H9 (cell line): ENCODE measurements at regions not wholly inside any gene's neighbourhood (a gene's known extent, or its start where the extent isn't known, plus 50 kb on each side); places are given as distances from the start of the nearest gene placed in this dataset.

Experiments
- DNase-seq: peaks from one replicate; pipeline ENCODE4 v3.0.0-alpha.2; 2017
- H2AFZ ChIP-seq: one replicate; pipeline ENCODE4 v1.6.1; 2013; ENCODE audit warnings: mild to moderate bottlenecking, low read length, control low read depth, moderate library complexity
- H2AK5ac ChIP-seq: 2 replicates; pipeline ENCODE4 v1.6.1; 2013; ENCODE audit warnings: low read length, control low read depth, mixed read lengths; ENCODE audit not compliant: insufficient read length
- H2BK120ac ChIP-seq: one replicate; pipeline ENCODE4 v1.6.1; 2013; ENCODE audit warnings: low read depth, mild to moderate bottlenecking, low read length, control low read depth, inconsistent platforms; ENCODE audit not compliant: poor library complexity, severe bottlenecking
- H2BK12ac ChIP-seq: 2 replicates; pipeline ENCODE4 v1.6.1; 2013; ENCODE audit warnings: low read length, control low read depth, mixed read lengths, low read depth; ENCODE audit not compliant: insufficient read length
- H2BK15ac ChIP-seq: 2 replicates; pipeline ENCODE4 v1.6.1; 2013; ENCODE audit warnings: low read depth, low read length, control low read depth
- H2BK20ac ChIP-seq: one replicate; pipeline ENCODE4 v1.6.1; 2013; ENCODE audit warnings: low read depth, mild to moderate bottlenecking, low read length, control low read depth, inconsistent platforms; ENCODE audit not compliant: poor library complexity, severe bottlenecking
- H2BK5ac ChIP-seq: 2 replicates; pipeline ENCODE4 v1.6.1; 2013; ENCODE audit warnings: low read length, control low read depth, mixed read lengths; ENCODE audit not compliant: insufficient read length
- H3K14ac ChIP-seq: 2 replicates; pipeline ENCODE4 v1.6.1; 2013; ENCODE audit warnings: low read length, control low read depth; ENCODE audit not compliant: insufficient read depth
- H3K18ac ChIP-seq: 2 replicates; pipeline ENCODE4 v1.6.1; 2013; ENCODE audit warnings: low read depth, mild to moderate bottlenecking, mixed read lengths, low read length, control low read depth; ENCODE audit not compliant: insufficient read length
- H3K23ac ChIP-seq: 2 replicates; pipeline ENCODE4 v1.6.1; 2013; ENCODE audit warnings: low read length, control low read depth, mixed read lengths, low read depth; ENCODE audit not compliant: insufficient read length
- H3K23me2 ChIP-seq: 2 replicates; pipeline ENCODE4 v1.6.1; 2013; ENCODE audit warnings: low read depth, mild to moderate bottlenecking, mixed read lengths, low read length, control low read depth; ENCODE audit not compliant: insufficient read length, poor library complexity, severe bottlenecking
- H3K27ac ChIP-seq: 2 replicates; pipeline ENCODE4 v1.5.1; 2013; ENCODE audit warnings: low read length, control low read depth, mixed read lengths, low read depth; ENCODE audit not compliant: insufficient read length
- H3K27me3 ChIP-seq: 2 replicates; pipeline ENCODE4 v1.6.1; 2013; ENCODE audit warnings: low read length, control low read depth, inconsistent platforms; ENCODE audit not compliant: insufficient read depth
- H3K4ac ChIP-seq: 2 replicates; pipeline ENCODE4 v1.6.1; 2013; ENCODE audit warnings: low read depth, mild to moderate bottlenecking, control low read depth, inconsistent platforms, low read length, moderate library complexity
- H3K4me1 ChIP-seq: 2 replicates; pipeline ENCODE4 v1.6.1; 2013; ENCODE audit warnings: low read length, control low read depth, inconsistent platforms; ENCODE audit not compliant: insufficient read depth
- H3K4me2 ChIP-seq: 2 replicates; pipeline ENCODE4 v1.6.1; 2013; ENCODE audit warnings: low read length, control low read depth, mixed read lengths; ENCODE audit not compliant: insufficient read length, insufficient read depth
- H3K56ac ChIP-seq: 2 replicates; pipeline ENCODE4 v1.6.1; 2013; ENCODE audit warnings: low read depth, mild to moderate bottlenecking, mixed read lengths, low read length, control low read depth; ENCODE audit not compliant: insufficient read length
- H3K79me1 ChIP-seq: 2 replicates; pipeline ENCODE4 v1.6.1; 2013; ENCODE audit warnings: low read depth, mild to moderate bottlenecking, moderate library complexity, low read length, control low read depth, inconsistent platforms; ENCODE audit not compliant: insufficient read depth, poor library complexity, severe bottlenecking
- H3K79me2 ChIP-seq: 2 replicates; pipeline ENCODE4 v1.6.1; 2013; ENCODE audit warnings: low read length, control low read depth, inconsistent platforms; ENCODE audit not compliant: insufficient read depth
- H3K9ac ChIP-seq: 2 replicates; pipeline ENCODE4 v1.6.1; 2013; ENCODE audit warnings: low read length, control low read depth, mixed read lengths; ENCODE audit not compliant: insufficient read length; ENCODE audit errors: extremely low read depth
- H3K9me3 ChIP-seq: one replicate; pipeline ENCODE4 v1.6.1; 2013; ENCODE audit warnings: low read depth, low read length, inconsistent platforms; ENCODE audit not compliant: control insufficient read depth
- H3T11ph ChIP-seq: one replicate; pipeline ENCODE4 v1.6.1; 2013; ENCODE audit warnings: mild to moderate bottlenecking, low read length, control low read depth, inconsistent platforms
- H4K20me1 ChIP-seq: one replicate; pipeline ENCODE4 v1.6.1; 2013; ENCODE audit not compliant: control insufficient read depth, insufficient read length, insufficient read depth
- H4K5ac ChIP-seq: 2 replicates; pipeline ENCODE4 v1.6.1; 2013; ENCODE audit warnings: low read depth, mild to moderate bottlenecking, mixed read lengths, low read length, control low read depth; ENCODE audit not compliant: insufficient read length
- H4K8ac ChIP-seq: replicated peaks from 2 replicates; pipeline ENCODE4 v1.6.1; 2013; ENCODE audit warnings: low read length, control low read depth, mixed read lengths, low read depth; ENCODE audit not compliant: insufficient read length
- H4K91ac ChIP-seq: 2 replicates; pipeline ENCODE4 v1.6.1; 2013; ENCODE audit warnings: low read depth, mild to moderate bottlenecking, moderate library complexity, mixed read lengths, low read length, control low read depth; ENCODE audit not compliant: insufficient read length
- H3K27ac Mint-ChIP-seq, 3 experiments: 2 replicates in 2 of 3; 3 replicates in 1 of 3; pipeline ENCODE4 v1.8.0; 2020 to 2021; ENCODE audit warnings: mixed read lengths in 3 of 3, mild to moderate bottlenecking in 1 of 3, moderate library complexity in 1 of 3
- H3K27me3 Mint-ChIP-seq: 2 replicates; pipeline ENCODE4 v1.8.0; 2021; ENCODE audit warnings: low read depth, mild to moderate bottlenecking, moderate library complexity, mixed read lengths
- H3K36me3 Mint-ChIP-seq, 3 experiments: 2 replicates in 2 of 3; 3 replicates in 1 of 3; pipeline ENCODE4 v1.8.0; 2020 to 2021; ENCODE audit warnings: low read depth in 3 of 3, mixed read lengths in 3 of 3; ENCODE audit not compliant: insufficient read depth in 1 of 3
- H3K4me1 Mint-ChIP-seq, 2 experiments: 2 replicates each; pipeline ENCODE4 v1.8.0; 2020; ENCODE audit warnings: mixed read lengths in 2 of 2
- H3K4me3 Mint-ChIP-seq, 2 experiments: 2 replicates in 1 of 2; 3 replicates in 1 of 2; pipeline ENCODE4 v1.8.0; 2020 to 2021; ENCODE audit warnings: mild to moderate bottlenecking in 2 of 2, mixed read lengths in 2 of 2, moderate library complexity in 1 of 2
- H3K9me3 Mint-ChIP-seq, 2 experiments: 2 replicates in 1 of 2; 3 replicates in 1 of 2; pipeline ENCODE4 v1.8.0; 2020; ENCODE audit warnings: mild to moderate bottlenecking in 2 of 2, mixed read lengths in 2 of 2, moderate library complexity in 1 of 2
- WGBS: extraction: QIAGEN DNeasy Blood & Tissue Kit; methylation state at CpG from one replicate; pipeline ENCODE4 v1.1.7; 2013; ENCODE audit warnings: missing lambda C conversion rate, low lambda C conversion rate, mixed read lengths; ENCODE audit not compliant: insufficient read length; ENCODE audit errors: extremely low coverage; 5-methylcytosine and 5-hydroxymethylcytosine counted together
- TF ChIP-seq, protein P1 (sequence below): fragments of 200-600 bp; sonication (generic); conservative IDR thresholded peaks from 3 replicates; pipeline ENCODE4 v1.8.0; 2021; ENCODE audit warnings: antibody characterized with exemption, mild to moderate bottlenecking

DNA sequence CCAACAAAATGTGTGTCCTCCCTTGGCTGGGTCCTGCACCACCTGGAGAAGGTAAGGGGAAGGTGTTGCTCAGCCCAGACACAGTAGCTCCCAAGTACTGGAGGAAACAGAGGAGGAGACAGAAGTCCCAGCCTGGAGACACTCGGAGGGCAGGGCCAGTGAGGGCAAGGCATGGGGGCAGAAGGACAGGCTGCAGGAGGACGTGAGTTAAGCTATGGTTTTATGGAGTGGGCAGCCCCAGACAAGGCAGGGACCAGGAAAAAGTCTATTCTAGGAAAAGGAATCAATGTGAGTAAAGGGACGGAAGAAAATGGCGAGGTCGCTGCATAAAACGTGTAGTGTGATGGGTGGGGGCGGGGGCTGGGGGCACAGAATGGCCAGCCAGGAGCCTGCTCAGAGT is 210.1 kb upstream of the DIO3 start:
- H3K36me3 Mint-ChIP-seq = peaks cover 0 to 10% (median 4%) of the 10 kb centered on the region in 3 experiments; a peak in 2 of 7 replicates
- Histone ChIP-seq H2BK5ac (no peak overlapping the region), H4K20me1 (no peaks in the 10 kb centered on the region), H3K9me3 (no peaks in the 10 kb centered on the region), H2AK5ac (no peak overlapping the region), H3K4ac (no peak overlapping the region), H2BK20ac (no peak overlapping the region), H3K18ac (no peak overlapping the region), H3K23ac (no peak overlapping the region), H4K91ac (no peak overlapping the region), H3K9ac (no peak overlapping the region), H2AFZ (no peak overlapping the region), H3K4me2 (no peak overlapping the region), H3K27me3 (no peaks in the 10 kb centered on the region), H3K14ac (no peak overlapping the region), H3K56ac (no peak overlapping the region), H3K79me1 (no peaks in the 10 kb centered on the region), H3K23me2 (no peaks in the 10 kb centered on the region), H3K27ac (no peak overlapping the region), H2BK15ac (no peak overlapping the region), H4K8ac (no peak overlapping the region), H3K4me1 (no peaks in the 10 kb centered on the region), H3K79me2 (no peaks in the 10 kb centered on the region), H3T11ph (no peak overlapping the region), H2BK120ac (no peak overlapping the region), H4K5ac (no peak overlapping the region), H2BK12ac (no peak overlapping the region)
- H3K27me3 Mint-ChIP-seq = peaks cover 2% of the 10 kb centered on the region; the same call in 1 of the 2 replicates
- peak overlapping the region in 1 of 3 experiments; percentile 21; a peak in 1 of 7 replicates for H3K27ac Mint-ChIP-seq
- no peak overlapping the region for H3K4me3 Mint-ChIP-seq
- no CpG with 5 or more reads among the region's 7 CpGs for WGBS
- H3K9me3 Mint-ChIP-seq = peaks cover 13 to 16% of the 10 kb centered on the region in 2 experiments
- H3K4me1 Mint-ChIP-seq = peaks cover 10% of the 10 kb centered on the region in 2 experiments
- DNase-seq = no peak
- TF ChIP-seq, protein P1, sequence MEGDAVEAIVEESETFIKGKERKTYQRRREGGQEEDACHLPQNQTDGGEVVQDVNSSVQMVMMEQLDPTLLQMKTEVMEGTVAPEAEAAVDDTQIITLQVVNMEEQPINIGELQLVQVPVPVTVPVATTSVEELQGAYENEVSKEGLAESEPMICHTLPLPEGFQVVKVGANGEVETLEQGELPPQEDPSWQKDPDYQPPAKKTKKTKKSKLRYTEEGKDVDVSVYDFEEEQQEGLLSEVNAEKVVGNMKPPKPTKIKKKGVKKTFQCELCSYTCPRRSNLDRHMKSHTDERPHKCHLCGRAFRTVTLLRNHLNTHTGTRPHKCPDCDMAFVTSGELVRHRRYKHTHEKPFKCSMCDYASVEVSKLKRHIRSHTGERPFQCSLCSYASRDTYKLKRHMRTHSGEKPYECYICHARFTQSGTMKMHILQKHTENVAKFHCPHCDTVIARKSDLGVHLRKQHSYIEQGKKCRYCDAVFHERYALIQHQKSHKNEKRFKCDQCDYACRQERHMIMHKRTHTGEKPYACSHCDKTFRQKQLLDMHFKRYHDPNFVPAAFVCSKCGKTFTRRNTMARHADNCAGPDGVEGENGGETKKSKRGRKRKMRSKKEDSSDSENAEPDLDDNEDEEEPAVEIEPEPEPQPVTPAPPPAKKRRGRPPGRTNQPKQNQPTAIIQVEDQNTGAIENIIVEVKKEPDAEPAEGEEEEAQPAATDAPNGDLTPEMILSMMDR = no peak
